HG02571 (cell line): ENCODE measurements at regions not wholly inside any gene's neighbourhood (a gene's known extent, or its start where the extent isn't known, plus 50 kb on each side); places are given as distances from the start of the nearest gene placed in this dataset.
"Not testable (repeated sequence)": the region's sequence is repeated elsewhere in the genome, so short reads cannot be mapped to it uniquely, and the experiment has no call there.

Experiments used
- ATAC-seq: cut with Tn5 transposase; IDR thresholded peaks from one replicate; pipeline ENCODE4 v1.9.1; 2021; ENCODE audit warnings: mild to moderate bottlenecking, moderate library complexity; ENCODE audit not compliant: unreplicated experiment

GRCh38 chrX:131595120-131595519, 51.2 kb downstream of the OR13H1 start:
- ATAC-seq = no peak

GRCh38 chrX:131607792-131608369, 64.0 kb downstream of the OR13H1 start:
- no peak for ATAC-seq

DNA sequence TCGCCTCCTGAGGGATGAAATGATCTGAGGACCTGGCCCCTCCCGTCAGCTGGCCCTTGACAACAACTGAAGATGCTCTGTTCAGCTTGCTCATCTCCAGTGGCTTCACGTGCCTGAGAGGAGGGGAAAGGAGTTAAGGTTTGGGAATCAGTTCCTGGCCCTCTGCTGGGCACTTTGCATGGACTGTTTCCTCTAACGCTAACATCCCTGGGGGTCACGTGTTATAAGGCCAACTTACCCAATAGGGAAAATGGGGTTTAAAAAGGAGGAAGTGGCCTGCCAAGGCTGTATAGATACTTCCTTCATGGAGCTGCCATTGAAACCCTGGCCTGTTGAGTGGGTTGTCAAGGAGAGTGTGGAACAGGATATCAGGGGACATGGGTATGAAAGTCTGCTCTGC, 65.6 kb downstream of the OR13H1 start:
- ATAC-seq = no peak

- no peak for ATAC-seq
These were observed 69.4 kb downstream of the OR13H1 start for GRCh38 chrX:131613260-131613659.

DNA sequence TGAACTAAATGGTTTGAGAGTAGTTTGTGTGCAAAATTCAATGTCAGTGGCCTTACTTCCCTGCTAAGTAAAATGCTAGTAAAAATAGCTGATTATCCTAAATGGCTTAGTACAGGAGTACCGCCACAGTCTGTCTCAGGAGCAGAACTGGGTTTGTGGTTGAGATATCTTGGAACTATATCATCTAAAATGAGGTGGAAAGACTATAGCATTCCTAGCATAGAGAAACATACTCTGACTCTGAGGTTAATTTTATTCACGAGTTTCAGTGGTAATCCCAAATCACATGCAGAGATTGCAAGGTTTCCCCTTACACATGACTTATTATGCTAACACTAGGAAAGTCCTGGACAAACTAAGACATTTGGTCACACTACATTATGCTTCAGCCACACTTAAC, 70.4 kb downstream of the OR13H1 start:
- ATAC-seq = no peak

DNA sequence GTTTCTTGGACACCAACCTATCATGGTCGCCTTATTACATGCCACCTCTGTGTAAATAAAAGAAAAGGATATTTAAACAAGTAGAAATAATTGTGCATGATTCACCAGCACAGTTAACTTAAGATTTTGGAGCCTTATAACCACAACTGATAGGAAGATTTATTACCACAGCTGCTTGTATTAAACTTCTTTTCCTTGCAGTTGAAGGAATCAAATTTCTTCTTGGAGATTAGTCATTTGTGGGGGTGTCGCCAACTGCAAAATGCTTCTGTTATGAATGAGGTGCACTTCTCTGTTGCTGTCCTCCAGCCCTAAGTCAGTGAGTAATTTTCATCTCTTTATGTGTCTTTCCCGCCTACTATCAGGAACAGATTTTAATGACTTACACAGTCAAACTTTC, 73.3 kb downstream of the OR13H1 start:
- ATAC-seq = no peak

- no peak for ATAC-seq
These were observed 77.8 kb downstream of the OR13H1 start for GRCh38 chrX:131621650-131622049.

DNA sequence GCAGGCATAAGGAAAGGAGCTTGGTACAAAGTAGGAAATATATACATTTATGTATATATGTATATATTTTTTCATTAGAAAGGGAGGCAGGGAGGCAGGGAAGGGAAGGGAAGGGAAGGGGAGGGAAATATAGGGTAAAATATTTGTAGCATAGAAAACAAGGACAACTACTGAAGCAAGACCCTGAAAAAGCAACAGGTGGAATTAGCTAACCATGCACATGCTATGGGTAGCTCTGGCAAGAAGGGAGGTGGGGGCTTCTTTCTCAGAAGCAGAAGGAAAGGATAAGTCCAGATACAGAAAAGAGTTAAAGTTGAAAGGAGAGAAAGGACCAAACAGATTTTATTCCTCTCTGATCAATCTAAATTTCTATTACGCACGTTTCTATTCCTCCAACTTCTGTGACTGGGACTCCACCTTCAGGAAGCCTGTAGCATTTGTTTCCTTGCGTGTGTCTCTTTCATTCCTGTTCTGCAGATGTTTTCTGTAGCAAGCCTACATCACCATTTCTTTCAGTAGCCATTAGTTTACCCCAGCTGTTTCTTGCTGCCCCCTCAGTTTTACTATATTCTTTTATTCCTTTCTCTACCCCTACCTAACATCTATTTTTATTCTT, 82.9 kb downstream of the OR13H1 start:
- no peak for ATAC-seq

GRCh38 chrX:131630534-131630933, 86.7 kb downstream of the OR13H1 start:
- ATAC-seq = no peak

- ATAC-seq = peak; percentile 87
These were observed 89.5 kb downstream of the OR13H1 start for GRCh38 chrX:131633285-131633917.

DNA sequence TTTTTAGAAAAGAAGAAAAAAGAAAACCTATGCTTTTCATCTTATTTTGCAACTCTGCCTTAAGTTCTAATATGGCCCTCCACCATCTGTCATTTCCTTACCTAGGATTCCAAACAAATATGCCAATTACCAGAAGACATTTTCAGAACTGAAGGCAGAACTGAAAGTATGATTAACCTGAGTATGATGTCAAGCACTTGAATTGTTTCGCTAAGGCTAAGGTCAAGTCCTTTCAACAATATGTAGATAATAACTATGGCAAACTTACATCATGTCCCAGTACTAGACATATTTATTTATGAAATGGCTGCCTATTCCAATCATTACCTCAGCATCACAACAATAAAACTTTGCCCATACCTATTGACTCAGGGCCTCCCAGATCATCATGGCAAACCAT, 91.0 kb downstream of the OR13H1 start:
- ATAC-seq = no peak

- ATAC-seq = no peak
These were observed 102.2 kb downstream of the OR13H1 start for GRCh38 chrX:131646106-131646505.

GRCh38 chrX:131649741-131650140, 105.9 kb downstream of the OR13H1 start:
- ATAC-seq = no peak

DNA sequence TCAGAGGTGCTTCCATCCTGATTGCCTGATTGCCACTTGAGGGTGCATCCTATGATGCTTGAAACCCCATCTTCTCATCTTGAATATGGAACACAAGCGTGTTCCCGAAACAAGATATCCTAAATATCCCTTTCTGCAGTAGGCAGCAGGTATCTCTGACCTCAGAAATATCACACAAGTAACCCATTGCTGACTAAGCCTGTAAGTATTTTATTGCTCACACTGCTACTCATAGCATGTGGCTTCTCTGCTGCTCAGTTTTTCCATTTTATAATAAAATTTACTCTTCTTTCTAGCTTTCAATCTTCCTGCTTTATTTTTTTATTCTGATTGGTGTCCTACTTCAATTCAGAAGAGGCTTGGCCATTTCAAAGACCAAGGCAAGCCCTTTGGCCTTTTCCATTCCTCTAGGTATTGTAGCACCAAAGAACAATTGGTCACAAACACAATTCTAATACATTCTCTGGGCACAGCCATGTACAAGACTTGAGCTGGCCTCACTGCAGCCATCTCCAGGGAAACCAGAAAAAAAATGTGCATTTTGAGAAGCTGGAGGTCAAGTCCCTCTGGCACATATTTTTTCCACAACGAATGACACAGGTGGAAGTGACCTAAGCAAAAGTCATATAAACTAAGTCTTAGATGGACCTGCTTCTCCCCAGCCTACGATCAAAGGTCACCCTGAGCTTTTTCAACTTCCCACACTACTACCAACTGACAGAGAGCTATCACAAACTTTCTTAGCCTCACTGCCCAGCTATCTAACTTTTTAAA, 107.0 kb downstream of the OR13H1 start:
- no peak for ATAC-seq

- ATAC-seq = not testable (repeated sequence)
These were observed 119.9 kb downstream of the OR13H1 start for GRCh38 chrX:131663726-131664125.

DNA sequence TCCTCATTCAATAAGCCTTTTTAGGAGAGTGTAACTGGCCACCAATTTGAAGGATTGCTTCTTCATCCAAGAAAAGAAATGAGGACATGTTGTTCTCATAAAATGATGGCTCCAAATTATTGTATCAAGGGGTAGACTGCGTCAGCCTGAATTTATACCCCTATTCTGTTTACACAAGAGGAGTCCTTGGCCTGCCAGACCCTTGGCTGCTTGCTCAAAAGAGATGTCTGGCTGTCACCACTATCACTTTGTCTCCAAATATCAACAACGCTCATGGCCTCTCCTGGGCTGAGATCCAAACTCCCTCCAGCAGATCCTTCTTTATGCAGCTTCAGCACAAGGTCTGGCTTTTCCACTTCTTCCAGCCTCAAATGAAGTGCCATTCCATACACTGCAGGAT, 127.9 kb downstream of the OR13H1 start:
- ATAC-seq = no peak

DNA sequence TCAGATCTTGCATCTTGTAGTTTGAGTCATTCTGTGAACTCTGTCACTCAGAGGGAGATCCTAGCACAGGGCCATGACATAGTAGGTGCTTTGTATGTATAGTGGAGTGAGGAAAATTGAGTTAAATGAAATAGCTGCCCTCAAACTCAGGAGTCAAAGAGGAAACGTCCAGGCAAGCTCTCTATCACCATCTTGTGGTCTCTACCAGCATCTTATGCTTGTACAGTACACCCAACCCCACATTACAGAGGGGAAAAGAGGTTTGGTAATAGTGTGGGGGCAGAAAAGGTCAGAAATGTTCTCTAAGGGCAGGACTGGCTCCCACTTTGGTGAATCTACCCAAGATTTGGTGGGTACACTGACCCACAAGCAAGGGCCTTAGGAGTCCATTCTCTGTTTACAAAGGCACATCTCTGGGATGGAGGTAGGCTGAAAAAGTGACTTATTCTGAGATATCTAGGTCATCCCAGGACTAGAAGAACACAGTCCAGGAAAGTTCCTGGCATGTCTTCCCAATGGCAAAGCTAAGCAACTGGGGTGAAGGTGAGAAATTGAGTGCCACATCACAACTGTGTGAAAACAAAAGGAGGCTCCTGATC, 131.8 kb downstream of the OR13H1 start:
- ATAC-seq = no peak

GRCh38 chrX:131677655-131678628, 134.1 kb downstream of the OR13H1 start:
- ATAC-seq = peak; percentile 71

- not testable (repeated sequence) for ATAC-seq
These were observed 138.9 kb downstream of the OR13H1 start for GRCh38 chrX:131682735-131683134.

GRCh38 chrX:131693359-131693758, 149.5 kb downstream of the OR13H1 start:
- no peak for ATAC-seq
